HFF-Myc (cell line): ENCODE measurements at regions not wholly inside any gene's neighbourhood (a gene's known extent, or its start where the extent isn't known, plus 50 kb on each side); places are given as distances from the start of the nearest gene placed in this dataset.

ENCODE experiments used
- DNase-seq: peaks from one replicate; pipeline ENCODE4 v3.0.0-alpha.2; 2011; ENCODE audit warnings: low read depth; ENCODE audit errors: extremely low read depth
- H3K4me3 ChIP-seq: replicated peaks from 2 replicates; pipeline ENCODE4 v1.5.1; 2011; ENCODE audit warnings: low read depth, mild to moderate bottlenecking, control low read depth, low read length
- TF ChIP-seq, protein P1 (sequence below): IDR thresholded peaks from 2 replicates; pipeline ENCODE4 v1.5.1; 2012; ENCODE audit warnings: mild to moderate bottlenecking, low read depth, low read length, control low read depth; ENCODE audit errors: missing control alignments

DNA sequence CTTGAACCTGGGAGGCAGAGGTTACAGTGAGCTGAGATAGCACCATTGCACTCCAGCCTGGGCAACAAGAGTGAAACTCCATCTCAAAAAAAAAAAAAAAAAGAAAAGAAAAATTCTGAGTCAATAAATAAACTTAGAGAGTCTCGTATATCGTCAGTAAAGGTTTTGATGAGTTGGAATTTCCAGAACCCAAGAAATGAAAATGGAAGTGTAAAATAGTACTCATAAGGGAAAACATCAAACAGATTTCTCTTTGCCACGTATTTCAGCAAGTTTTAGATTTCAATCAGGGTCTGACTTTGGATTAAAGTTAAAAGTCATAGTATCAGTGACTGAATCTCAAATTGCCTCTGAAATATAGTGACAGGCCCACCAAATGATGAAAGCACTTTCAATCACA, 71.4 kb upstream of the SPOPL start:
- no peak for DNase-seq
- TF ChIP-seq, protein P1, sequence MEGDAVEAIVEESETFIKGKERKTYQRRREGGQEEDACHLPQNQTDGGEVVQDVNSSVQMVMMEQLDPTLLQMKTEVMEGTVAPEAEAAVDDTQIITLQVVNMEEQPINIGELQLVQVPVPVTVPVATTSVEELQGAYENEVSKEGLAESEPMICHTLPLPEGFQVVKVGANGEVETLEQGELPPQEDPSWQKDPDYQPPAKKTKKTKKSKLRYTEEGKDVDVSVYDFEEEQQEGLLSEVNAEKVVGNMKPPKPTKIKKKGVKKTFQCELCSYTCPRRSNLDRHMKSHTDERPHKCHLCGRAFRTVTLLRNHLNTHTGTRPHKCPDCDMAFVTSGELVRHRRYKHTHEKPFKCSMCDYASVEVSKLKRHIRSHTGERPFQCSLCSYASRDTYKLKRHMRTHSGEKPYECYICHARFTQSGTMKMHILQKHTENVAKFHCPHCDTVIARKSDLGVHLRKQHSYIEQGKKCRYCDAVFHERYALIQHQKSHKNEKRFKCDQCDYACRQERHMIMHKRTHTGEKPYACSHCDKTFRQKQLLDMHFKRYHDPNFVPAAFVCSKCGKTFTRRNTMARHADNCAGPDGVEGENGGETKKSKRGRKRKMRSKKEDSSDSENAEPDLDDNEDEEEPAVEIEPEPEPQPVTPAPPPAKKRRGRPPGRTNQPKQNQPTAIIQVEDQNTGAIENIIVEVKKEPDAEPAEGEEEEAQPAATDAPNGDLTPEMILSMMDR: no peak
- H3K4me3 ChIP-seq: no peak overlapping the region

DNA sequence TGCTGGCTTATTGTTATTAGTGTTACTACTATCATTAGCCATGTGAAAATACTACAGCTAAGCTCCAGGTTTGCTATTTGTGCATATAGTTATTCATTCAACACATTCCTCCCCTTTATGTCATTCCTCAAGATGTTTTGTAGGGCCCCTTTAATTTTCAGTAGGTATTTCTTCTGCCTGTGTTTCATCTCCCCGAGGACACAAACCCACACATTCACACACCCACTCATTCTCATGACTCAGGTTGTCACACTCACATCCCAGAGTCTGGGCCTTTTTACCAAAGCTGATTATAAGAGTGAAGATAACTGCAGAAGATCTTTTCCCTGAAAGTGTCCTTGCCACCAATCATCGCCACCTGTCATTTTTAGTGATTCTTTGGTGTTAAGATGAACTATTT, 68.6 kb upstream of the SPOPL start:
- TF ChIP-seq, protein P1: no peak
- no peak for DNase-seq
- H3K4me3 ChIP-seq: no peak overlapping the region

DNA sequence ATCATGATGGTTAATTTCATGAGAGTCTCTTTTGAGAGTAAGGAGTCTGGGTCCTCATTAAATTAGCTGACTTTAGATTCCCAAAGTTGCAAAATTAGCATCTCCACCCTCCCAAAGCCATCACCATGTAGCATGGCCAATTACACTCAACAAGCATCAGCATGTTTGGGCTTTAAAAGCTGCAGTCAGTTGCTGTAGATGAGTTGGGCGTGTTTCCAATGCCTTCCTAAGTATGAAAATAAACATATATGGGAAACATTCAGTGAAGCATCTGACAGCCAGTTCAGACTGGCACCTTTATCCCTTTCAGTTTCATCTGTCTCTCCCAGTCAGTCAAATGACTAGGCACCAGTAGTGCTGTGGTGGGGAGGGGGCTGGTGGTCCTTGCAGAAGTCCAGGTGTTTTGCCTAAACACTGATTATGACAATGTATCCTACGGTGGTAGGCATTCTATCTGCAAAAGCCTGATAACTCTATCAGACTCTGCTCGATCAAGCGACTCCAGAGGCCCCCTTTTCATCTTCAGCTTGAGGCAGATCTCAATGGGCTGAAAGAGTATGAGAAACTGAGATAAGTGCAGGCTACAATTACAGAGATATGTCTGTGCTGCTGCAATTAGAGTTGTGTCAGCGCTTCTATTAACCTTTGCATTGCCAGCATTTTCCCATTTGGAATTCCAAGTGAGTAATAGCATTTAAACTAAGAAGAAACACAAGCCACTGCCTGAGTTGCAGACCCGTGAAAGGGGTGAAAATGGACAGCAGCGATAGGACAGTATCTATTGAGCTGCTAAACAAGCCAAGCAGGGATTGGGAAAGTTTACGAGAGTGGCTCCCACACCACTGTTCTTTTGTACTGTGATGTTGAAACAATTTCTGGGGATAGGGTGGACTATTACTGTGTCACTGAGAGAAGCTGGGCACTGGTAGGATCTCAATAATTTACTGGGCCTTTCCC, 67.3 kb upstream of the SPOPL start:
- no peak for DNase-seq
- no peak overlapping the region for H3K4me3 ChIP-seq
- TF ChIP-seq, protein P1: no peak

DNA sequence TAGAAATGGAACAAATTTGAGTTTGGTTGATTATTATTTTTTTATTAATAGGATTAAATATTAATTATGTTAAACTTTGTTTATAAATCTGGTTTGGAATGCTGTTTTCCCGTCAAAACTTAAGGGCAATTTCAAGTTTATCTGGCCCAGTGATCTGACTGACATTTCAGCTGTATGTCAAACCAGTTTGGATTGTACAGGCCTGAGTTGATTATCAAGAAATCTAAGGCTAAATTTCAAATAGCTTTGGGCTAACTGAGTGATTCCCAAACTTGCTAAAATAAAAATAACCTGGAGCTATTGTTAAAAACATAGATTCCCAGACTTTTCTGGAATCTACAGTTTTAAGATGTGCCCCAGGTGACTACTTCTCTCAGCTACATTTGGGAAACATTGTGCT, 65.9 kb upstream of the SPOPL start:
- no peak overlapping the region for H3K4me3 ChIP-seq
- TF ChIP-seq, protein P1: no peak
- no peak for DNase-seq

DNA sequence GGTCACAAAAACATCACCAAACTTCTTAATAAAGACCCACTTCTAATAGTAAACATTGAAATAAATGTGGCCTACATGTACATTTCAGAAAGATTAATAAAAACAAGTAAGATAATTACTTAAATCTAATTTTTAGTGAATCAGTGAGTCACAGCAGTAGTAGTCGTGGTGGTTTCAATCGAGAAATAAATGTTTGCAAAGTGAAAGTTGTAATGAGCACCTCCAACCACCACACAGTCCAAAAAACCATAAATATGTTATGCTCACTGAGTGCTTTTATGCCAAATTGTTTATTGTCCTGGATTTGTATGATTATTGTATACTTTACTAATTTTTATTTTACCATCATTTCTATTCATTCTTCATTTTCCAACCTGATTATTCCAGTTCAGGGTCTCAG, 61.8 kb upstream of the SPOPL start:
- DNase-seq: no peak
- H3K4me3 ChIP-seq: no peak overlapping the region
- TF ChIP-seq, protein P1: no peak

DNA sequence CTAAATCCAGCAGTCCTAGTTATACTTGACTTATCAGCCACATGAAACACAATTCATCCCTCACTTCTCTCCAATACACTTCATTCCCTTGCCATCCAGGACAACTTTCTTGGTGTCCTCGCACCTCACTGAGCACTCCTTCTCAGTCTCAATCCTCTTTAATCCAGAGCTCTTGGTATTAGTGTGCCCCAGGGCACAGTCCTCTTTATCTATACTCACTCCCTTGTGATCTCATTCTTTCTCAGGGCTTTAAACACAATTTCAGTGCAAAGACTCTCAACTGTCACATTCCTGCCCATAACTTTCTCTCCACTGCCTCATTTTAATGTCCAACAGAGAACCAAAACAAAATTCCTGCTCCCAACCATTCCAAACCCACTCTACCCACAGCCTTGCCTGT, 60.8 kb upstream of the SPOPL start:
- no peak overlapping the region for H3K4me3 ChIP-seq
- DNase-seq: no peak
- TF ChIP-seq, protein P1: no peak

DNA sequence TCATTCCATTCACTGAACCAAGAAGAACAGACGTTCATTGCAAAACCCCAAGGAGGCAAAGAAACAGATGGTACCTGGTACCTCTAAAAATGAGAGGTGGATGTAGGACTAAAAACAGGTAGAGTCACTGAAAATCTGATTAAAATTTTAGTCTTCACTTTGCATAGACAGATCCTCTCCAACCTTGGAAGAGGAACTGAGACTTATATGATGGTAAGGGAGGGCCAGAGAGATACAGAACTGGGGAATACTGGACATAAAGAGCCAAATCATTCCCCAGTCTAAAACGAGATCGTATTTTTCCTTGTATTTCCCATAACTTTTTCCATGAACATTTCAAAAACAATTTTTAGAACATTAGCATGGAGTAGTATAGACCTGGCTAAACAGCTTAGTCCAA, 59.7 kb upstream of the SPOPL start:
- no peak for DNase-seq
- TF ChIP-seq, protein P1: no peak
- H3K4me3 ChIP-seq: no peak overlapping the region
